ENCODE measurements at regions not wholly inside any gene's neighbourhood (a gene's known extent, or its start where the extent isn't known, plus 50 kb on each side); places are given as distances from the start of the nearest gene placed in this dataset.
"Not testable (repeated sequence)": the region's sequence is repeated elsewhere in the genome, so short reads cannot be mapped to it uniquely, and the experiment has no call there.

GRCh38 chr1:166695834-166696233 lies 143.4 kb upstream of the POGK start:
- not testable (repeated sequence) for TF ChIP-seq CTCF, POLR2A (IDR thresholded peaks at IDR 0.05)
